ENCODE measurements at regions not wholly inside any gene's neighbourhood (a gene's known extent, or its start where the extent isn't known, plus 50 kb on each side); places are given as distances from the start of the nearest gene placed in this dataset.
A peak's percentile ranks its signal among the peaks of the same experiment; 100 is the strongest.
"Not testable (repeated sequence)": the region's sequence is repeated elsewhere in the genome, so short reads cannot be mapped to it uniquely, and the experiment has no call there.

- TF ChIP-seq POLR2AphosphoS5 (IDR thresholded peaks at IDR 0.05) = no peak
- no peak for TF ChIP-seq POLR2A (IDR thresholded peaks at IDR 0.05)
- no peak for TF ChIP-seq EP300 (IDR thresholded peaks at IDR 0.05)
- no peak for TF ChIP-seq CTCF (IDR thresholded peaks at IDR 0.05)
- no peak for DNase-seq
- intact Hi-C loops (cut with DNase I; ENCODE audit: low total_unique reads) = no loop called here
- Histone ChIP-seq H3K4me1 (no peaks in the 10 kb centered on the region), H3K27ac (no peak overlapping the region), H3K36me3 (no peaks in the 10 kb centered on the region), H3K27me3 (no peaks in the 10 kb centered on the region), H3K4me3 (no peak overlapping the region), H3K9me3 (no peaks in the 10 kb centered on the region)
- WGBS, 5 donors = 86 to 93% (median 88%) methylated on average over 5 of the region's 5 CpGs
These were observed 296.9 kb upstream of the SGK1 start for GRCh38 chr6:134614606-134615485.

GRCh38 chr6:134612128-134612527, 294.2 kb upstream of the SGK1 start:
- intact Hi-C loops (cut with DNase I; ENCODE audit: low total_unique reads); H3K4me1 ChIP-seq; DNase-seq; H3K27me3 ChIP-seq; H3K27ac ChIP-seq; H3K4me3 ChIP-seq; H3K9me3 ChIP-seq; H3K36me3 ChIP-seq: not testable (repeated sequence)
- 85 to 96% (median 92%) methylated on average over 1 of the region's 1 CpG for WGBS, 5 donors

- H3K4me1 ChIP-seq = no peaks in the 10 kb centered on the region
- intact Hi-C loops (cut with DNase I; ENCODE audit: low total_unique reads) = no loop called here
- no peak overlapping the region for H3K4me3 ChIP-seq
- TF ChIP-seq POLR2AphosphoS5 (IDR thresholded peaks at IDR 0.05) = no peak
- no peak for TF ChIP-seq POLR2A (IDR thresholded peaks at IDR 0.05)
- no peak for TF ChIP-seq CTCF (IDR thresholded peaks at IDR 0.05)
- TF ChIP-seq EP300 (IDR thresholded peaks at IDR 0.05) = no peak
- 89 to 94% (median 92%) methylated on average over 2 of the region's 2 CpGs for WGBS, 5 donors
- no peaks in the 10 kb centered on the region for H3K9me3 ChIP-seq
- no peaks in the 10 kb centered on the region for H3K27me3 ChIP-seq
- no peak overlapping the region for H3K27ac ChIP-seq
- no peaks in the 10 kb centered on the region for H3K36me3 ChIP-seq
- no peak for DNase-seq
These were observed 292.5 kb upstream of the SGK1 start for GRCh38 chr6:134610411-134610810.

GRCh38 chr6:134609716-134610261, 291.9 kb upstream of the SGK1 start:
- WGBS, 5 donors = 79 to 93% (median 91%) methylated on average over 1 of the region's 1 CpG
- Histone ChIP-seq H3K36me3 (no peaks in the 10 kb centered on the region), H3K27ac (no peak overlapping the region), H3K9me3 (no peaks in the 10 kb centered on the region), H3K4me3 (no peak overlapping the region), H3K27me3 (no peaks in the 10 kb centered on the region), H3K4me1 (no peaks in the 10 kb centered on the region)
- intact Hi-C loops (cut with DNase I; ENCODE audit: low total_unique reads) = no loop called here
- peak in 1 of 2 donors; percentile 18 for DNase-seq
- no peak for TF ChIP-seq EP300 (IDR thresholded peaks at IDR 0.05)
- TF ChIP-seq POLR2AphosphoS5 (IDR thresholded peaks at IDR 0.05) = no peak
- TF ChIP-seq POLR2A (IDR thresholded peaks at IDR 0.05) = no peak
- no peak for TF ChIP-seq CTCF (IDR thresholded peaks at IDR 0.05)

- WGBS, 5 donors = 66 to 88% (median 78%) methylated on average over 1 of the region's 1 CpG
- intact Hi-C loops (cut with DNase I; ENCODE audit: low total_unique reads) = no loop called here
- DNase-seq = no peak
- Histone ChIP-seq H3K27me3 (no peaks in the 10 kb centered on the region), H3K36me3 (no peaks in the 10 kb centered on the region), H3K4me1 (no peaks in the 10 kb centered on the region), H3K9me3 (no peaks in the 10 kb centered on the region), H3K27ac (no peak overlapping the region), H3K4me3 (no peak overlapping the region)
- TF ChIP-seq EP300 (IDR thresholded peaks at IDR 0.05) = no peak
- no peak for TF ChIP-seq POLR2AphosphoS5 (IDR thresholded peaks at IDR 0.05)
- no peak for TF ChIP-seq POLR2A (IDR thresholded peaks at IDR 0.05)
- TF ChIP-seq CTCF (IDR thresholded peaks at IDR 0.05) = no peak
These were observed 289.5 kb upstream of the SGK1 start for GRCh38 chr6:134607411-134607810.
